Mesodermal cell (in vitro differentiated cells): ENCODE measurements at regions not wholly inside any gene's neighbourhood (a gene's known extent, or its start where the extent isn't known, plus 50 kb on each side); places are given as distances from the start of the nearest gene placed in this dataset.
A peak's percentile ranks its signal among the peaks of the same experiment; 100 is the strongest.
"Not testable (repeated sequence)": the region's sequence is repeated elsewhere in the genome, so short reads cannot be mapped to it uniquely, and the experiment has no call there.

Experiments
- H3K27ac ChIP-seq: 2 replicates; pipeline ENCODE4 v1.7.0; 2013; ENCODE audit warnings: mild to moderate bottlenecking, low read depth, low read length, moderate library complexity; ENCODE audit not compliant: severe bottlenecking
- H3K36me3 ChIP-seq: 2 replicates; pipeline ENCODE4 v1.7.1; 2013; ENCODE audit warnings: mild to moderate bottlenecking, low read length, moderate library complexity; ENCODE audit not compliant: control insufficient read depth, insufficient read depth
- H3K4me1 ChIP-seq: one replicate; pipeline ENCODE4 v1.7.1; 2013; ENCODE audit warnings: mild to moderate bottlenecking, low read length; ENCODE audit not compliant: insufficient read depth, control insufficient read depth, poor library complexity, severe bottlenecking
- H3K4me3 ChIP-seq: 2 replicates; pipeline ENCODE4 v1.7.0; 2013; ENCODE audit warnings: low read length, control low read depth, mild to moderate bottlenecking; ENCODE audit not compliant: insufficient read depth, poor library complexity, severe bottlenecking; ENCODE audit errors: extremely low read depth
- H3K9me3 ChIP-seq: 2 replicates; pipeline ENCODE4 v1.7.1; 2013; ENCODE audit warnings: mild to moderate bottlenecking, low read length, moderate library complexity; ENCODE audit not compliant: control insufficient read depth
- WGBS, 2 experiments: methylation state at CpG; one replicate each; pipeline ENCODE4 v1.1.5; 2013; ENCODE audit warnings: missing lambda C conversion rate in 2 of 2; ENCODE audit not compliant: insufficient coverage in 2 of 2; 5-methylcytosine and 5-hydroxymethylcytosine counted together

GRCh38 chr6:150482883-150483409 lies 114.1 kb downstream of the IYD start:
- WGBS, 2 experiments = 80 to 100% methylated on average over 1 of the region's 4 CpGs
- Histone ChIP-seq H3K4me3 (no peak overlapping the region), H3K36me3 (no peaks in the 10 kb centered on the region)

GRCh38 chr6:150485161-150485958 lies 114.3 kb upstream of the PLEKHG1 start:
- WGBS, 2 experiments = 82 to 92% methylated on average over 3 of the region's 3 CpGs
- H3K4me3 ChIP-seq = no peak overlapping the region
- no peaks in the 10 kb centered on the region for H3K36me3 ChIP-seq
- H3K9me3 ChIP-seq = no peaks in the 10 kb centered on the region
- H3K4me1 ChIP-seq = no peaks in the 10 kb centered on the region
- no peak overlapping the region for H3K27ac ChIP-seq

More at GRCh38 chr6:150482883-150483409, 114.1 kb downstream of the IYD start:
- no peaks in the 10 kb centered on the region for H3K9me3 ChIP-seq
- peaks cover 4% of the 10 kb centered on the region for H3K4me1 ChIP-seq
- no peak overlapping the region for H3K27ac ChIP-seq

- Histone ChIP-seq H3K4me1 (no peaks in the 10 kb centered on the region), H3K27ac (peak overlapping the region; percentile 33), H3K9me3 (no peaks in the 10 kb centered on the region), H3K4me3 (no peak overlapping the region), H3K36me3 (no peaks in the 10 kb centered on the region)
- WGBS, 2 experiments = 78 to 90% methylated on average over 6 of the region's 6 CpGs
These were observed 113.6 kb upstream of the PLEKHG1 start for GRCh38 chr6:150486048-150486447.

- no peaks in the 10 kb centered on the region for H3K4me1 ChIP-seq
- 84 to 90% methylated on average over 6 of the region's 6 CpGs for WGBS, 2 experiments
- H3K9me3 ChIP-seq = peaks cover 4% of the 10 kb centered on the region
- no peak overlapping the region for H3K27ac ChIP-seq
- H3K4me3 ChIP-seq = no peak overlapping the region
- H3K36me3 ChIP-seq = no peaks in the 10 kb centered on the region
These were observed 109.1 kb upstream of the PLEKHG1 start for GRCh38 chr6:150490586-150490985.

GRCh38 chr6:150491131-150491810 lies 108.4 kb upstream of the PLEKHG1 start:
- H3K27ac ChIP-seq = no peak overlapping the region

GRCh38 chr6:150491811-150492172 lies 107.9 kb upstream of the PLEKHG1 start:
- Histone ChIP-seq H3K4me1 (no peaks in the 10 kb centered on the region), H3K4me3 (no peak overlapping the region), H3K27ac (no peak overlapping the region), H3K36me3 (no peaks in the 10 kb centered on the region), H3K9me3 (peaks cover 4% of the 10 kb centered on the region)
- WGBS, 2 experiments = no CpG with 5 or more reads among the region's 2 CpGs

More at GRCh38 chr6:150491131-150491810, 108.4 kb upstream of the PLEKHG1 start:
- H3K36me3 ChIP-seq = no peaks in the 10 kb centered on the region
- WGBS, 2 experiments = 78 to 80% methylated on average over 1 to 2 of the region's 5 CpGs
- no peaks in the 10 kb centered on the region for H3K4me1 ChIP-seq
- no peak overlapping the region for H3K4me3 ChIP-seq
- H3K9me3 ChIP-seq = peaks cover 4% of the 10 kb centered on the region

- Histone ChIP-seq H3K4me1 (no peaks in the 10 kb centered on the region), H3K27ac (no peak overlapping the region), H3K4me3 (no peak overlapping the region), H3K9me3 (peaks cover 4% of the 10 kb centered on the region), H3K36me3 (no peaks in the 10 kb centered on the region)
- 85 to 95% methylated on average over 2 of the region's 2 CpGs for WGBS, 2 experiments
These were observed 107.2 kb upstream of the PLEKHG1 start for GRCh38 chr6:150492507-150492906.

- WGBS, 2 experiments = 84 to 86% methylated on average over 5 to 6 of the region's 7 CpGs
- H3K9me3 ChIP-seq = peaks cover 4% of the 10 kb centered on the region
- H3K36me3 ChIP-seq = no peaks in the 10 kb centered on the region
- H3K4me3 ChIP-seq = no peak overlapping the region
- no peak overlapping the region for H3K27ac ChIP-seq
- no peaks in the 10 kb centered on the region for H3K4me1 ChIP-seq
These were observed 106.7 kb upstream of the PLEKHG1 start for GRCh38 chr6:150492941-150493340.

- WGBS, 2 experiments = 67% methylated on average over 1 of the region's 2 CpGs
These were observed 106.1 kb upstream of the PLEKHG1 start for GRCh38 chr6:150493552-150493951.

GRCh38 chr6:150494241-150494640 lies 105.4 kb upstream of the PLEKHG1 start:
- WGBS, 2 experiments = 77 to 91% methylated on average over 3 to 5 of the region's 5 CpGs
- Histone ChIP-seq H3K27ac (no peak overlapping the region), H3K9me3 (peaks cover 4% of the 10 kb centered on the region), H3K36me3 (no peaks in the 10 kb centered on the region), H3K4me3 (no peak overlapping the region), H3K4me1 (no peaks in the 10 kb centered on the region)

More at GRCh38 chr6:150493552-150493951, 106.1 kb upstream of the PLEKHG1 start:
- H3K4me1 ChIP-seq, H3K27ac ChIP-seq, H3K36me3 ChIP-seq, H3K9me3 ChIP-seq, H3K4me3 ChIP-seq: not testable (repeated sequence)
